ENCODE measurements at regions not wholly inside any gene's neighbourhood (a gene's known extent, or its start where the extent isn't known, plus 50 kb on each side); places are given as distances from the start of the nearest gene placed in this dataset.

- Histone ChIP-seq H3K4me3 (ENCODE audit: low read length) (no peak overlapping the region), H2AFZ (ENCODE audit: low read depth, low read length) (no peak overlapping the region), H3K9me2 (ENCODE audit: insufficient read depth, low read length) (no peaks in the 10 kb centered on the region), H3F3A (ENCODE audit: insufficient read depth, low read length, poor library complexity, severe bottlenecking) (no peaks in the 10 kb centered on the region), H3K27me3 (ENCODE audit: insufficient read depth, low read depth, low read length) (no peaks in the 10 kb centered on the region), H3K9ac (ENCODE audit: low read length) (no peak overlapping the region), H3K27ac (ENCODE audit: low read length) (no peak overlapping the region), H3K9me3 (ENCODE audit: low read length) (peaks cover 5% of the 10 kb centered on the region), H3K79me2 (replicated peaks; ENCODE audit: insufficient read depth, low read length) (no peaks in the 10 kb centered on the region), H3K4me2 (ENCODE audit: low read length) (no peak overlapping the region), H4K20me1 (ENCODE audit: insufficient read depth) (no peaks in the 10 kb centered on the region), H3K36me3 (ENCODE audit: insufficient read depth, low read length) (no peaks in the 10 kb centered on the region)
- TF ChIP-seq TAF1 (IDR thresholded peaks at IDR 0.05; ENCODE audit: low read depth) (no peak), EP300 (conservative IDR thresholded peaks at IDR 0.05; ENCODE audit: poor library complexity, severe bottlenecking) (no peak), CTCF (IDR thresholded peaks at IDR 0.05; ENCODE audit: poor library complexity, severe bottlenecking) (no peak), REST (IDR thresholded peaks at IDR 0.05; ENCODE audit: borderline replicate concordance) (no peak), EZH2 (IDR thresholded peaks at IDR 0.05; ENCODE audit: borderline replicate concordance, insufficient read depth, low read length, poor library complexity, severe bottlenecking) (no peak), SMC3 (conservative IDR thresholded peaks at IDR 0.05; ENCODE audit: poor library complexity) (no peak), POLR2AphosphoS5 (IDR thresholded peaks at IDR 0.05) (no peak), MXI1 (conservative IDR thresholded peaks at IDR 0.05; ENCODE audit: poor library complexity, severe bottlenecking) (no peak), RAD21 (conservative IDR thresholded peaks at IDR 0.05) (no peak)
Observed at GRCh38 chr7:98483276-98483963, 82.5 kb upstream of the BAIAP2L1 start.

GRCh38 chr7:98479318-98479717, 78.4 kb upstream of the BAIAP2L1 start:
- H3K27me3 ChIP-seq (ENCODE audit: insufficient read depth, low read depth, low read length), result no peaks in the 10 kb centered on the region
- no peaks in the 10 kb centered on the region for H3K79me2 ChIP-seq (replicated peaks; ENCODE audit: insufficient read depth, low read length)
- peaks cover 5% of the 10 kb centered on the region for H3K9me3 ChIP-seq (ENCODE audit: low read length)
- H3K27ac ChIP-seq (ENCODE audit: low read length), result no peak overlapping the region
- H3K36me3 ChIP-seq (ENCODE audit: insufficient read depth, low read length), result no peaks in the 10 kb centered on the region
- TF ChIP-seq EZH2 (IDR thresholded peaks at IDR 0.05; ENCODE audit: borderline replicate concordance, insufficient read depth, low read length, poor library complexity, severe bottlenecking), result no peak
- no peak for TF ChIP-seq SMC3 (conservative IDR thresholded peaks at IDR 0.05; ENCODE audit: poor library complexity)
- TF ChIP-seq TAF1 (IDR thresholded peaks at IDR 0.05; ENCODE audit: low read depth), result no peak
- no peak for TF ChIP-seq REST (IDR thresholded peaks at IDR 0.05; ENCODE audit: borderline replicate concordance)
- no peak for TF ChIP-seq RAD21 (conservative IDR thresholded peaks at IDR 0.05)
- no peak for TF ChIP-seq CTCF (IDR thresholded peaks at IDR 0.05; ENCODE audit: poor library complexity, severe bottlenecking)
- TF ChIP-seq POLR2AphosphoS5 (IDR thresholded peaks at IDR 0.05), result no peak
- no peak for TF ChIP-seq MXI1 (conservative IDR thresholded peaks at IDR 0.05; ENCODE audit: poor library complexity, severe bottlenecking)
- TF ChIP-seq EP300 (conservative IDR thresholded peaks at IDR 0.05; ENCODE audit: poor library complexity, severe bottlenecking), result no peak
- no peaks in the 10 kb centered on the region for H4K20me1 ChIP-seq (ENCODE audit: insufficient read depth)
- H2AFZ ChIP-seq (ENCODE audit: low read depth, low read length), result no peak overlapping the region
- H3K9me2 ChIP-seq (ENCODE audit: insufficient read depth, low read length), result no peaks in the 10 kb centered on the region
- no peak overlapping the region for H3K9ac ChIP-seq (ENCODE audit: low read length)
- no peaks in the 10 kb centered on the region for H3F3A ChIP-seq (ENCODE audit: insufficient read depth, low read length, poor library complexity, severe bottlenecking)
- no peak overlapping the region for H3K4me2 ChIP-seq (ENCODE audit: low read length)
- H3K4me3 ChIP-seq (ENCODE audit: low read length), result no peak overlapping the region
